ENCODE measurements at regions not wholly inside any gene's neighbourhood (a gene's known extent, or its start where the extent isn't known, plus 50 kb on each side); places are given as distances from the start of the nearest gene placed in this dataset.
"Not testable (repeated sequence)": the region's sequence is repeated elsewhere in the genome, so short reads cannot be mapped to it uniquely, and the experiment has no call there.

GRCh38 chr22:27603111-27603799 lies 198.3 kb downstream of the MN1 start:
- DNase-seq: no peak
- Histone ChIP-seq H3K4me3 (ENCODE audit: insufficient read depth, low read depth, low read length) (no peak overlapping the region), H3K36me3 (replicated peaks; ENCODE audit: control insufficient read depth, insufficient read depth, low read length) (no peaks in the 10 kb centered on the region), H3K27me3 (ENCODE audit: control insufficient read depth, insufficient read depth, low read length) (no peaks in the 10 kb centered on the region; the same call in 1 of the 2 replicates)

GRCh38 chr22:27603800-27604144 lies 197.8 kb downstream of the MN1 start:
- H3K27me3 ChIP-seq (ENCODE audit: control insufficient read depth, insufficient read depth, low read length): no peaks in the 10 kb centered on the region; the same call in 1 of the 2 replicates
- peak; percentile 75 for DNase-seq
- H3K36me3 ChIP-seq (replicated peaks; ENCODE audit: control insufficient read depth, insufficient read depth, low read length): no peaks in the 10 kb centered on the region
- no peak overlapping the region for H3K4me3 ChIP-seq (ENCODE audit: insufficient read depth, low read depth, low read length)

GRCh38 chr22:27605390-27605789 lies 196.2 kb downstream of the MN1 start:
- Histone ChIP-seq H3K4me3 (ENCODE audit: insufficient read depth, low read depth, low read length) (no peak overlapping the region), H3K36me3 (replicated peaks; ENCODE audit: control insufficient read depth, insufficient read depth, low read length) (no peaks in the 10 kb centered on the region), H3K27me3 (ENCODE audit: control insufficient read depth, insufficient read depth, low read length) (no peaks in the 10 kb centered on the region; the same call in 1 of the 2 replicates)
- DNase-seq: no peak

- DNase-seq; H3K36me3 ChIP-seq (replicated peaks; ENCODE audit: control insufficient read depth, insufficient read depth, low read length); H3K4me3 ChIP-seq (ENCODE audit: insufficient read depth, low read depth, low read length); H3K27me3 ChIP-seq (ENCODE audit: control insufficient read depth, insufficient read depth, low read length): not testable (repeated sequence)
Measured at GRCh38 chr22:27607750-27608149, 193.8 kb downstream of the MN1 start.

- Histone ChIP-seq H3K4me3 (ENCODE audit: insufficient read depth, low read depth, low read length) (no peak overlapping the region), H3K36me3 (replicated peaks; ENCODE audit: control insufficient read depth, insufficient read depth, low read length) (no peaks in the 10 kb centered on the region), H3K27me3 (ENCODE audit: control insufficient read depth, insufficient read depth, low read length) (no peaks in the 10 kb centered on the region; the same call in none of the 2 replicates)
- DNase-seq: peak; percentile 80
Measured at GRCh38 chr22:27609451-27609888, 192.1 kb downstream of the MN1 start.

- not testable (repeated sequence) for H3K36me3 ChIP-seq (replicated peaks; ENCODE audit: control insufficient read depth, insufficient read depth, low read length); DNase-seq; H3K27me3 ChIP-seq (ENCODE audit: control insufficient read depth, insufficient read depth, low read length); H3K4me3 ChIP-seq (ENCODE audit: insufficient read depth, low read depth, low read length)
Measured at GRCh38 chr22:27610164-27610563, 191.4 kb downstream of the MN1 start.

GRCh38 chr22:27610863-27611786 lies 190.4 kb downstream of the MN1 start:
- Histone ChIP-seq H3K36me3 (replicated peaks; ENCODE audit: control insufficient read depth, insufficient read depth, low read length) (no peaks in the 10 kb centered on the region), H3K27me3 (ENCODE audit: control insufficient read depth, insufficient read depth, low read length) (peaks cover 2% of the 10 kb centered on the region), H3K4me3 (ENCODE audit: insufficient read depth, low read depth, low read length) (no peak overlapping the region)
- no peak for DNase-seq

GRCh38 chr22:27612115-27612514 lies 189.4 kb downstream of the MN1 start:
- Histone ChIP-seq H3K36me3 (replicated peaks; ENCODE audit: control insufficient read depth, insufficient read depth, low read length) (no peaks in the 10 kb centered on the region), H3K4me3 (ENCODE audit: insufficient read depth, low read depth, low read length) (no peak overlapping the region)
- DNase-seq: no peak

GRCh38 chr22:27613099-27614005 lies 188.2 kb downstream of the MN1 start:
- Histone ChIP-seq H3K36me3 (replicated peaks; ENCODE audit: control insufficient read depth, insufficient read depth, low read length) (no peaks in the 10 kb centered on the region), H3K27me3 (ENCODE audit: control insufficient read depth, insufficient read depth, low read length) (peaks cover 2% of the 10 kb centered on the region), H3K4me3 (ENCODE audit: insufficient read depth, low read depth, low read length) (no peak overlapping the region)
- DNase-seq: no peak

More at GRCh38 chr22:27612115-27612514, 189.4 kb downstream of the MN1 start:
- peaks cover 2% of the 10 kb centered on the region for H3K27me3 ChIP-seq (ENCODE audit: control insufficient read depth, insufficient read depth, low read length)

- peak; percentile 70 for DNase-seq
- Histone ChIP-seq H3K4me3 (ENCODE audit: insufficient read depth, low read depth, low read length) (no peak overlapping the region; the same call in 1 of the 2 replicates), H3K36me3 (replicated peaks; ENCODE audit: control insufficient read depth, insufficient read depth, low read length) (no peaks in the 10 kb centered on the region), H3K27me3 (ENCODE audit: control insufficient read depth, insufficient read depth, low read length) (peaks cover 2% of the 10 kb centered on the region; the same call in 1 of the 2 replicates)
Measured at GRCh38 chr22:27614006-27614649, 187.4 kb downstream of the MN1 start.

- H3K27me3 ChIP-seq (ENCODE audit: control insufficient read depth, insufficient read depth, low read length): peaks cover 2% of the 10 kb centered on the region; the same call in 1 of the 2 replicates
- no peak overlapping the region for H3K4me3 ChIP-seq (ENCODE audit: insufficient read depth, low read depth, low read length)
- H3K36me3 ChIP-seq (replicated peaks; ENCODE audit: control insufficient read depth, insufficient read depth, low read length): no peaks in the 10 kb centered on the region
- DNase-seq: no peak
Measured at GRCh38 chr22:27614650-27615007, 186.9 kb downstream of the MN1 start.

- Histone ChIP-seq H3K4me3 (ENCODE audit: insufficient read depth, low read depth, low read length) (no peak overlapping the region), H3K36me3 (replicated peaks; ENCODE audit: control insufficient read depth, insufficient read depth, low read length) (no peaks in the 10 kb centered on the region), H3K27me3 (ENCODE audit: control insufficient read depth, insufficient read depth, low read length) (peaks cover 2% of the 10 kb centered on the region; the same call in 1 of the 2 replicates)
- no peak for DNase-seq
Measured at GRCh38 chr22:27615408-27615807, 186.1 kb downstream of the MN1 start.

GRCh38 chr22:27616033-27616432 lies 185.5 kb downstream of the MN1 start:
- peaks cover 2% of the 10 kb centered on the region; the same call in 1 of the 2 replicates for H3K27me3 ChIP-seq (ENCODE audit: control insufficient read depth, insufficient read depth, low read length)
- DNase-seq: no peak
- no peaks in the 10 kb centered on the region for H3K36me3 ChIP-seq (replicated peaks; ENCODE audit: control insufficient read depth, insufficient read depth, low read length)
- no peak overlapping the region for H3K4me3 ChIP-seq (ENCODE audit: insufficient read depth, low read depth, low read length)

Measured in H7 (cell line).